ENCODE measurements at regions not wholly inside any gene's neighbourhood (a gene's known extent, or its start where the extent isn't known, plus 50 kb on each side); places are given as distances from the start of the nearest gene placed in this dataset.

- TF ChIP-seq CTCF (conservative IDR thresholded peaks at IDR 0.05), result no peak
- no peak for TF ChIP-seq ZFX (IDR thresholded peaks at IDR 0.05)
These were observed 127.8 kb upstream of the SYT4 start for GRCh38 chr18:43405097-43405496.
